ENCODE measurements at regions not wholly inside any gene's neighbourhood (a gene's known extent, or its start where the extent isn't known, plus 50 kb on each side); places are given as distances from the start of the nearest gene placed in this dataset.

- no peak overlapping the region for H3K4me3 ChIP-seq
- no peaks in the 10 kb centered on the region for H3K36me3 ChIP-seq (replicated peaks in 1 of 2; ENCODE audit: insufficient read depth in 1 of 2, low read depth in 2 of 2)
- intact Hi-C loops (cut with DNase I), result no loop called here
- H3K4me1 ChIP-seq, result peaks cover 28% of the 10 kb centered on the region
- H3K27me3 ChIP-seq, result no peaks in the 10 kb centered on the region
- no peak for DNase-seq
- no peak overlapping the region for H3K27ac ChIP-seq
- H3K9me3 ChIP-seq, result no peaks in the 10 kb centered on the region
- TF ChIP-seq POLR2A (IDR thresholded peaks at IDR 0.05), result no peak
- TF ChIP-seq CTCF (IDR thresholded peaks at IDR 0.05), result no peak
- ATAC-seq, result no peak
Measured at GRCh38 chr5:111813537-111813936, 56.5 kb upstream of the NREP start.

GRCh38 chr5:111810112-111810511 lies 53.1 kb upstream of the NREP start:
- no peak overlapping the region for H3K4me3 ChIP-seq
- DNase-seq (peak; percentile 69 to 79 (median 74)), ATAC-seq (peak; percentile 98)
- H3K27me3 ChIP-seq, result no peaks in the 10 kb centered on the region
- peaks cover 18% of the 10 kb centered on the region for H3K4me1 ChIP-seq
- H3K27ac ChIP-seq, result peak overlapping the region in 3 of 4 donors; percentile 46 to 66 (median 51)
- WGBS, 2 donors, result 14 to 18% methylated on average over 4 of the region's 4 CpGs
- intact Hi-C loops (cut with DNase I), result no loop called here
- no peak for TF ChIP-seq POLR2A (IDR thresholded peaks at IDR 0.05)
- TF ChIP-seq CTCF (IDR thresholded peaks at IDR 0.05), result no peak
- no peaks in the 10 kb centered on the region for H3K36me3 ChIP-seq (replicated peaks in 1 of 2; ENCODE audit: insufficient read depth in 1 of 2, low read depth in 2 of 2)
- H3K9me3 ChIP-seq, result no peaks in the 10 kb centered on the region
